OCI-LY1 (cell line): ENCODE measurements at regions not wholly inside any gene's neighbourhood (a gene's known extent, or its start where the extent isn't known, plus 50 kb on each side); places are given as distances from the start of the nearest gene placed in this dataset.

ENCODE experiments used
- H2AFZ ChIP-seq: fragments of 200-600 bp; sonication (generic), shearing (Covaris generic); 2 replicates; pipeline ENCODE4 v1.6.0; 2014; ENCODE audit warnings: antibody characterized with exemption, mild to moderate bottlenecking, low read length
- H3F3A ChIP-seq: fragments of 200-600 bp; sonication (generic), shearing (Covaris generic); 2 replicates; pipeline ENCODE4 v1.6.0; 2014; ENCODE audit warnings: mild to moderate bottlenecking, antibody characterized with exemption, low read length, moderate library complexity; ENCODE audit not compliant: insufficient read depth
- H3K27ac ChIP-seq: fragments of 200-600 bp; sonication (generic); 2 replicates; pipeline ENCODE4 v1.5.1; 2014; ENCODE audit warnings: low read length, mixed run types, mild to moderate bottlenecking, low read depth; ENCODE audit not compliant: poor library complexity, severe bottlenecking
- H3K27me3 ChIP-seq: fragments of 200-600 bp; sonication (generic); 2 replicates; pipeline ENCODE4 v1.6.0; 2014; ENCODE audit warnings: antibody characterized with exemption, mild to moderate bottlenecking, low read length, moderate library complexity; ENCODE audit not compliant: insufficient read depth
- H3K36me3 ChIP-seq: fragments of 200-600 bp; sonication (generic); 2 replicates; pipeline ENCODE4 v1.6.1; 2014; ENCODE audit warnings: mild to moderate bottlenecking, antibody characterized with exemption, low read length, moderate library complexity, mixed read lengths; ENCODE audit not compliant: insufficient read depth
- H3K4me1 ChIP-seq: fragments of 200-600 bp; sonication (generic); 2 replicates; pipeline ENCODE4 v1.5.1; 2014; ENCODE audit warnings: mild to moderate bottlenecking, low read length, moderate library complexity; ENCODE audit not compliant: insufficient read depth, severe bottlenecking
- H3K4me2 ChIP-seq: fragments of 200-600 bp; sonication (generic), shearing (Covaris generic); 2 replicates; pipeline ENCODE4 v1.6.1; 2014; ENCODE audit warnings: low read length
- H3K4me3 ChIP-seq: fragments of 200-600 bp; sonication (generic); 2 replicates; pipeline ENCODE4 v1.5.1; 2014; ENCODE audit warnings: low read length, low read depth, mild to moderate bottlenecking, mixed read lengths; ENCODE audit not compliant: poor library complexity, severe bottlenecking
- H3K79me2 ChIP-seq: fragments of 200-600 bp; shearing (Covaris generic); 2 replicates; pipeline ENCODE4 v1.6.1; 2016; ENCODE audit warnings: mixed run types, low read length, mixed read lengths; ENCODE audit not compliant: insufficient read depth
- H3K9ac ChIP-seq: fragments of 200-600 bp; sonication (generic), shearing (Covaris generic); 2 replicates; pipeline ENCODE4 v1.6.1; 2014; ENCODE audit warnings: mild to moderate bottlenecking, low read length, mixed read lengths
- H3K9me2 ChIP-seq: fragments of 200-600 bp; sonication (generic), shearing (Covaris generic); 2 replicates; pipeline ENCODE4 v1.6.1; 2014; ENCODE audit warnings: low read depth, mild to moderate bottlenecking, low read length, mixed read lengths
- H3K9me3 ChIP-seq: fragments of 200-600 bp; shearing (Covaris generic); 2 replicates; pipeline ENCODE4 v1.6.1; 2014; ENCODE audit warnings: low read length, mixed read lengths
- H4K20me1 ChIP-seq: fragments of 200-600 bp; sonication (generic), shearing (Covaris generic); 2 replicates; pipeline ENCODE4 v1.6.0; 2016; ENCODE audit warnings: mild to moderate bottlenecking, low read length; ENCODE audit not compliant: insufficient read depth
- CTCF ChIP-seq: fragments of 200-600 bp; sonication (generic), shearing (Covaris generic); IDR thresholded peaks from 2 replicates; pipeline ENCODE4 v1.5.1; 2017; ENCODE audit warnings: mild to moderate bottlenecking, antibody characterized with exemption, low read length, moderate library complexity, mixed read lengths
- EZH2 ChIP-seq: fragments of 200-600 bp; sonication (generic), shearing (Covaris generic); IDR thresholded peaks from 2 replicates; pipeline ENCODE4 v1.8.0; 2017; ENCODE audit warnings: borderline replicate concordance, mixed run types, mild to moderate bottlenecking, antibody characterized with exemption, low read length, moderate library complexity, mixed read lengths

- Histone ChIP-seq H3K4me1 (no peaks in the 10 kb centered on the region), H3K9me2 (no peaks in the 10 kb centered on the region)
Measured at GRCh38 chr9:116039312-116039711, 114.3 kb upstream of the PAPPA start.

DNA sequence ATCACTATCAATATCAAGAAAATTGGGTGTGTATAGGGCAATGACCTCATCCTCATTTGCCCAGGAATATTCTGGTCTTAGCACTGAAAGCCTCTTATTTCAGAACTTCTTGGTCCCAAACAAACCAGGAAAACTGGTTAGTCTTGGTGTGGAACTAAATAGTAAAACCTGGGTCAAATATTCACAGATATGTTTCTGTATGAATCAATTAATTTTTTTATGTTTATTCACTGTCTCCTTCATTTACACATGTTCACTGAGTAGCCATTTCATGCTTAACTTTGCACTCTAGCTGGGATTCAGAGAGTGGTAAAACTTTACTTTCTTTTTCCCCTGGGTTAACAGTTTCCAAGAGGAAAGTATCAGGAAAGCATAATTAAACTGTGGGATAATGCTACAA lies 113.7 kb upstream of the PAPPA start:
- no peak overlapping the region for H3K4me3 ChIP-seq
- no peaks in the 10 kb centered on the region for H3K36me3 ChIP-seq
- H2AFZ ChIP-seq: no peak overlapping the region
- no peaks in the 10 kb centered on the region for H3K27me3 ChIP-seq
- H3K9me3 ChIP-seq: no peaks in the 10 kb centered on the region
- no peaks in the 10 kb centered on the region for H3K4me1 ChIP-seq
- no peak overlapping the region for H3K27ac ChIP-seq
- no peaks in the 10 kb centered on the region for H3K79me2 ChIP-seq
- H3K4me2 ChIP-seq: no peak overlapping the region
- H3K9ac ChIP-seq: no peak overlapping the region
- TF ChIP-seq EZH2 (no peak), CTCF (no peak)
- H4K20me1 ChIP-seq: no peaks in the 10 kb centered on the region
- no peaks in the 10 kb centered on the region for H3F3A ChIP-seq
- no peaks in the 10 kb centered on the region for H3K9me2 ChIP-seq

More at GRCh38 chr9:116039312-116039711, 114.3 kb upstream of the PAPPA start:
- Histone ChIP-seq H3K27ac (no peak overlapping the region), H2AFZ (no peak overlapping the region), H4K20me1 (no peaks in the 10 kb centered on the region), H3K9ac (no peak overlapping the region), H3K79me2 (no peaks in the 10 kb centered on the region), H3K36me3 (no peaks in the 10 kb centered on the region), H3K9me3 (no peaks in the 10 kb centered on the region), H3K27me3 (no peaks in the 10 kb centered on the region), H3K4me3 (no peak overlapping the region), H3K4me2 (no peak overlapping the region), H3F3A (no peaks in the 10 kb centered on the region)
- no peak for TF ChIP-seq CTCF

GRCh38 chr9:116042321-116042720 lies 111.3 kb upstream of the PAPPA start:
- H3K27ac ChIP-seq: no peak overlapping the region

More at GRCh38 chr9:116042321-116042720, 111.3 kb upstream of the PAPPA start:
- H4K20me1 ChIP-seq: no peaks in the 10 kb centered on the region
- no peak overlapping the region for H3K4me3 ChIP-seq
- no peak overlapping the region for H3K9ac ChIP-seq
- H3K27me3 ChIP-seq: no peaks in the 10 kb centered on the region
- H2AFZ ChIP-seq: no peak overlapping the region
- no peaks in the 10 kb centered on the region for H3K9me3 ChIP-seq
- no peaks in the 10 kb centered on the region for H3K4me1 ChIP-seq
- no peaks in the 10 kb centered on the region for H3K79me2 ChIP-seq
- H3K9me2 ChIP-seq: no peaks in the 10 kb centered on the region
- H3K4me2 ChIP-seq: no peak overlapping the region
- no peak for TF ChIP-seq CTCF
- TF ChIP-seq EZH2: no peak
- no peaks in the 10 kb centered on the region for H3K36me3 ChIP-seq
- no peaks in the 10 kb centered on the region for H3F3A ChIP-seq
